Stomach (tissue), 8 donors: ENCODE measurements at regions not wholly inside any gene's neighbourhood (a gene's known extent, or its start where the extent isn't known, plus 50 kb on each side); places are given as distances from the start of the nearest gene placed in this dataset.
A peak's percentile ranks its signal among the peaks of the same experiment; 100 is the strongest.

Experiments used
- DNase-seq, 2 donors: peaks; one replicate each; pipeline versions ENCODE4 v3.0.0 to v3.0.0-alpha.2; 2013 to 2019
- H3K27ac ChIP-seq, 5 donors: fragments of 200-600 bp in 4 of 5; sonication (generic) in 4 of 5; one replicate each; pipeline ENCODE4 v1.5.1; 2013 to 2019; ENCODE audit warnings: mild to moderate bottlenecking in 1 of 5, moderate library complexity in 1 of 5
- H3K27me3 ChIP-seq, 3 donors: fragments of 200-600 bp; sonication (generic); one replicate each; pipeline ENCODE4 v1.5.1; 2017 to 2019; ENCODE audit warnings: mixed run types in 1 of 3
- H3K36me3 ChIP-seq, 4 donors: fragments of 200-600 bp; sonication (generic); 1 replicate in 3 of 4; 2 replicates in 1 of 4; pipeline ENCODE4 v1.5.1; 2016 to 2019
- H3K4me1 ChIP-seq, 4 donors: fragments of 200-600 bp; sonication (generic); one replicate each; pipeline ENCODE4 v1.5.1; 2016 to 2019
- H3K4me3 ChIP-seq, 4 donors: fragments of 200-600 bp; sonication (generic) in 3 of 4; one replicate each; pipeline ENCODE4 v1.5.1; 2016 to 2019; ENCODE audit warnings: mild to moderate bottlenecking in 1 of 4
- H3K9me3 ChIP-seq, 4 donors: fragments of 200-600 bp; sonication (generic); one replicate each; pipeline ENCODE4 v1.5.1; 2016 to 2019
- EP300 ChIP-seq: sonication (generic); formaldehyde crosslinking; IDR thresholded peaks from one replicate; pipeline ENCODE4 v1.6.1; 2017; ENCODE audit warnings: antibody characterized with exemption
- POLR2A ChIP-seq, 4 donors: fragments of 450-650 bp; IDR thresholded peaks; one replicate each; pipeline ENCODE4 v1.6.1; 2016; ENCODE audit warnings: antibody characterized with exemption in 4 of 4, control low read depth in 2 of 4, mild to moderate bottlenecking in 1 of 4, moderate library complexity in 1 of 4
- POLR2AphosphoS5 ChIP-seq, 3 donors: sonication (generic); formaldehyde crosslinking; IDR thresholded peaks; one replicate each; pipeline ENCODE4 v1.6.1; 2016; ENCODE audit warnings: antibody characterized with exemption in 3 of 3
- WGBS, 5 donors: extraction: QIAGEN DNeasy Blood & Tissue Kit in 3 of 5; methylation state at CpG; one replicate each; pipeline versions ENCODE4 v1.1.5 to v1.1.7; 2013 to 2018; 5-methylcytosine and 5-hydroxymethylcytosine counted together
- intact Hi-C: fragments of 100-400 bp; cut with DNase I; formaldehyde crosslinking; loops from one replicate; pipeline ENCODE4 v1.15.1; 2023; ENCODE audit warnings: low total_unique reads
- TF ChIP-seq, protein P1 (sequence below), 7 experiments: fragments of 450-650 bp in 4 of 7; fragments of 200-600 bp in 3 of 7; sonication (generic) in 3 of 7; IDR thresholded peaks; one replicate each; pipeline ENCODE4 v1.5.1; 2016 to 2019; ENCODE audit warnings: antibody characterized with exemption in 7 of 7, control low read depth in 2 of 7, mild to moderate bottlenecking in 1 of 7
- donor health status: healthy with polysubstance abuse.
- donor health status: Bipolar disorder and iron deficiency.
- donor health status: healthy.

DNA sequence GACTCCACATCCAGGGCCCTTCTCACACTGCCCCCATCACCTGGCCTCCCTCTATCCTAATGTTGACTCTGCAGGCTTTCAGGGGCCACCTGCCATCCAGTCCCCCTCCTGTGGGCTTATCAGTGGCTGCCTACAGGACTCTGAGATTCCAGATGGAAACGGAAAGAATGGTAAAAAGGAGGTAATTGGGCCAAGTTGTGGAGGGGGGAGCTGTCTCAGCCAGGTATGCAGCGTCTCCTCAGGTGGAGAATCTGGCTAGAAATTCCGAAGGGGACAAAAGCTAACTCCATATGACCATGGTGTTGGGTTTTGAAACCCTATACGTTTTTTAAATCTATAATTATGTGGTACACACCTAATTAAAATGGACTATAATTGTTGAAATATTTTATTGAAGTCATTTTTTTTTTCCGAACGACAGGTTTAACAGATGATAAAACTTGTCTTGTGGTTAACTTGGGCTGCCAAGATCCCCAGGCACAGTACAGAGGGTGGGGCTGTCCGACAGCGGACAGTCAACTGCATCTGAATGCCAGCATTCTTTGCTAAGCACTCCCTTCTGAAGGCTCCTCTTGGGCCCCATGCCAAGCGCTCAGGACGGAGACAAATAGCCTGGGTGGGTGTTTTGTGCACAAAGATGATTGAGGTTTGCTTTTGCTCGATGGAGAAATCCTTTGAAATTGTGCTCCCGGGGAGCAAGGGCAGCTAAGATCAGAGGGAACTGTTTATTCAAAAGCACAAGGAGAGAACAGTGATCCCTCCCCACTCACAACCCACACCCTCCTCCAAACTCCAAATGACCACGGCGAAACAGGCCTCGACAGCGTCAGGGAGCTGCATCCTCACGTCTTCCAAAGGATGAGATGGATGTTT lies 365.6 kb downstream of the BCL11B start:
- Histone ChIP-seq H3K27me3 (peaks cover 0 to 33% (median 0%) of the 10 kb centered on the region in 3 donors), H3K9me3 (no peaks in the 10 kb centered on the region), H3K36me3 (no peaks in the 10 kb centered on the region), H3K27ac (no peak overlapping the region), H3K4me3 (no peak overlapping the region), H3K4me1 (peaks cover 0 to 7% (median 0%) of the 10 kb centered on the region in 4 donors)
- intact Hi-C loops: no loop called here
- TF ChIP-seq POLR2A (IDR thresholded peaks at IDR 0.05) (no peak), POLR2AphosphoS5 (IDR thresholded peaks at IDR 0.05) (no peak), EP300 (no peak)
- TF ChIP-seq, protein P1, sequence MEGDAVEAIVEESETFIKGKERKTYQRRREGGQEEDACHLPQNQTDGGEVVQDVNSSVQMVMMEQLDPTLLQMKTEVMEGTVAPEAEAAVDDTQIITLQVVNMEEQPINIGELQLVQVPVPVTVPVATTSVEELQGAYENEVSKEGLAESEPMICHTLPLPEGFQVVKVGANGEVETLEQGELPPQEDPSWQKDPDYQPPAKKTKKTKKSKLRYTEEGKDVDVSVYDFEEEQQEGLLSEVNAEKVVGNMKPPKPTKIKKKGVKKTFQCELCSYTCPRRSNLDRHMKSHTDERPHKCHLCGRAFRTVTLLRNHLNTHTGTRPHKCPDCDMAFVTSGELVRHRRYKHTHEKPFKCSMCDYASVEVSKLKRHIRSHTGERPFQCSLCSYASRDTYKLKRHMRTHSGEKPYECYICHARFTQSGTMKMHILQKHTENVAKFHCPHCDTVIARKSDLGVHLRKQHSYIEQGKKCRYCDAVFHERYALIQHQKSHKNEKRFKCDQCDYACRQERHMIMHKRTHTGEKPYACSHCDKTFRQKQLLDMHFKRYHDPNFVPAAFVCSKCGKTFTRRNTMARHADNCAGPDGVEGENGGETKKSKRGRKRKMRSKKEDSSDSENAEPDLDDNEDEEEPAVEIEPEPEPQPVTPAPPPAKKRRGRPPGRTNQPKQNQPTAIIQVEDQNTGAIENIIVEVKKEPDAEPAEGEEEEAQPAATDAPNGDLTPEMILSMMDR (IDR thresholded peaks at IDR 0.05): no peak
- DNase-seq: peak in 1 of 2 donors; percentile 42
- 21 to 33% (median 25%) methylated on average over 16 to 17 of the region's 17 CpGs for WGBS, 5 donors

GRCh38 chr14:98907271-98907670 lies 364.7 kb downstream of the BCL11B start:
- no peak for TF ChIP-seq POLR2A (IDR thresholded peaks at IDR 0.05)
- TF ChIP-seq, protein P1 (IDR thresholded peaks at IDR 0.05): no peak
- no peak for TF ChIP-seq EP300
- no peak for TF ChIP-seq POLR2AphosphoS5 (IDR thresholded peaks at IDR 0.05)
- no peaks in the 10 kb centered on the region for H3K36me3 ChIP-seq
- H3K4me1 ChIP-seq: peaks cover 0 to 7% (median 0%) of the 10 kb centered on the region in 4 donors
- H3K4me3 ChIP-seq: no peak overlapping the region
- no peak overlapping the region for H3K27ac ChIP-seq
- intact Hi-C loops: no loop called here
- peaks cover 0 to 28% (median 0%) of the 10 kb centered on the region in 3 donors for H3K27me3 ChIP-seq
- WGBS, 5 donors: 71 to 96% (median 77%) methylated on average over 2 to 5 of the region's 5 CpGs
- no peaks in the 10 kb centered on the region for H3K9me3 ChIP-seq
- no peak for DNase-seq

DNA sequence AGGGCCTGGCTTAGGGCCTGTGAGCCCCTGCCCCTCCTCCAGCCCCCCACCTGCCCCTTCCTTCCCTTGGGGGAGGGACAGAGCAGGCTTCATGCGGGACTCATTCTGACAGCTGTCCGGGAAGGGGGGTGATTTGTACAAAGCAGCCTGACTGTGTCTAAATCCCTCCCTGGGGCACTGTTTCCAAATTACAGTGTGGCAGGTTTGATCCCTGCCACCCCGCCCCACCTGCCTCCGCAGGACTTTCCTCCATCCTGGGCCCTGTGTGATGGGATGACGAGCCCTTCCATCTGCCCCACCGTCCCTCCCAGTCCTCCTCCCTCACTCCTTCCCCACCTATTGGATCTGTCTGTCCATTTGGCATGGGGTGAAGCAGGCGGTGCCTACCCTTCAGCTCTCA lies 363.9 kb downstream of the BCL11B start:
- peaks cover 0 to 24% (median 0%) of the 10 kb centered on the region in 3 donors for H3K27me3 ChIP-seq
- intact Hi-C loops: no loop called here
- TF ChIP-seq POLR2AphosphoS5 (IDR thresholded peaks at IDR 0.05): no peak
- no peak for TF ChIP-seq POLR2A (IDR thresholded peaks at IDR 0.05)
- TF ChIP-seq EP300: no peak
- TF ChIP-seq, protein P1 (IDR thresholded peaks at IDR 0.05): no peak
- WGBS, 5 donors: 73 to 90% (median 76%) methylated on average over 7 of the region's 7 CpGs
- DNase-seq: no peak
- H3K4me1 ChIP-seq: peaks cover 0 to 7% (median 0%) of the 10 kb centered on the region in 4 donors
- H3K4me3 ChIP-seq: no peak overlapping the region
- no peaks in the 10 kb centered on the region for H3K36me3 ChIP-seq
- no peaks in the 10 kb centered on the region for H3K9me3 ChIP-seq
- no peak overlapping the region for H3K27ac ChIP-seq

- WGBS, 5 donors: 50 to 66% (median 55%) methylated on average over 11 of the region's 11 CpGs
- H3K4me3 ChIP-seq: no peak overlapping the region
- intact Hi-C loops: no loop called here
- H3K4me1 ChIP-seq: peaks cover 0 to 7% (median 0%) of the 10 kb centered on the region in 4 donors
- DNase-seq: no peak
- TF ChIP-seq, protein P1 (IDR thresholded peaks at IDR 0.05): no peak
- TF ChIP-seq POLR2AphosphoS5 (IDR thresholded peaks at IDR 0.05) (no peak), EP300 (no peak), POLR2A (IDR thresholded peaks at IDR 0.05) (no peak)
- peaks cover 0 to 24% (median 0%) of the 10 kb centered on the region in 3 donors for H3K27me3 ChIP-seq
- no peaks in the 10 kb centered on the region for H3K36me3 ChIP-seq
- no peaks in the 10 kb centered on the region for H3K9me3 ChIP-seq
- H3K27ac ChIP-seq: no peak overlapping the region
Observed at GRCh38 chr14:98909251-98909944, 362.6 kb downstream of the BCL11B start.
